ENCODE measurements at regions not wholly inside any gene's neighbourhood (a gene's known extent, or its start where the extent isn't known, plus 50 kb on each side); places are given as distances from the start of the nearest gene placed in this dataset.

DNA sequence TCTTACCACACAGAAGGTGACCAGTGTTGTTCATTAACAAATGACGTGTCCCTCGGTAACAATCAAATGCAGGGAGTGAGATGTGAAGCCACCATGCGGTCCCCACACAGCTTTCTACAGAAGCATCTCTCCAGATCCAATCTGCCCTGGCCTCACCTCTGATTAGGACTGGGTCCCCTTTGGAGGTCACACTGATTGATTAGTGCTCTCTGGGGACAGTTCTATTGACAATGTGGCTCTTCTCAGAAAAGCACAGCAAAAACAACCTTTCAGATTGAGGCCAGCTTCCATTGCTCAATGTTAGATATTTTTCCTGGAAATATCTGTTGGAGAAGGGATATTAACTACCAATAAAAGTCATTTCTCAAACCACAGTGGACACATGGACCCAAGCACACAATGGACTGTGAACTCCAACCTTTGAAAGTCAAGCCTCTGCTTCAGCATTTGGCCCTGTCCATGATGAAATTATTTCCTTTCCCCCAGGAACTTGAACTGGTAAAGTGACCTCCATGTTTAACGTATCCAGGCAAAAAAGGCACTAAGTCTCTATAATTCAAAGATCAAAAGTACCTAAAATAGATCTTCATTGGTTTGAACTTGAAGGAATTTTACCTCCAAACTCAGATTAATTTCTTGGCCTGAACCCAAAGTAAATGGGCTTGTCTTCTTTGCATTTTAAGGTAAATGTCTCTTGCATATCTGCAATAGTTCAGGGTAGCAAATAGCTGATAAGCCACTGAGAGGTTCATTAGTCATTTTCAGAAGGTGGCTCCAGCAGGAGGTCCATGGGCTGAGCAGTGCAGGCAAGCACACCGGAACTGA is 118.5 kb downstream of the FOXA2 start:
- no peak for DNase-seq

DNA sequence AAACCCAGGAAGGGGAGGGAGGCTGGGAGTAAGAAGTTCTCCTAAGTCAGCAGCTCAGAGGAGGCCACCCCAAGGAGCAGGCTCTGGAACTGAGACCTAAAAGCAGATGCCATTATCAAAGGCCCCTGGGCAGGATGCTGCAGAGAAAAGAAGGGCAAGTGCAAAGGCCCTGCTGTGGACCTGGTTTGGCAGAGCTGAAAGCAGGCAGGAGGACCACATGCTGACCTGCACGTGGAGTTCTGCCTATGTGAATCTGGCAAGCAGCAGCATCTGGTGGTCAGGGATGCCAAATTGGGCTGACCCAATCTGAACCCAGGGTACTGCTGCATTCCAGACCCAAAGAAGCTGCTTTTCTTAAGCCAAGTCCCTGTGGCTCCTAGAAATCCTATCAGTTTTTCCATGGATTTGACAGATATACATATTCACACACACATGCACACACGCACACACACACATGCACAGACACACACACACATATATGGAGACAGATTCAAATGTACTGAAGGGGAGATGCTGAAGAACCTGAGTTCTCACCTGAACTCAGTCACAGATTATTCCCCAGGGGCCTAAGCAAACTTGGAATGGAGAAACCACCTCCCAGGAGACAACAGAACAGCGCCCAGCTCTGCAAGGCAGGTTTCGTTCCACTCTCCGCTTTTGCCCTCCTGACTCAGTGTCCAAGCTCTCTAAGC is 119.9 kb downstream of the FOXA2 start:
- DNase-seq = no peak

DNA sequence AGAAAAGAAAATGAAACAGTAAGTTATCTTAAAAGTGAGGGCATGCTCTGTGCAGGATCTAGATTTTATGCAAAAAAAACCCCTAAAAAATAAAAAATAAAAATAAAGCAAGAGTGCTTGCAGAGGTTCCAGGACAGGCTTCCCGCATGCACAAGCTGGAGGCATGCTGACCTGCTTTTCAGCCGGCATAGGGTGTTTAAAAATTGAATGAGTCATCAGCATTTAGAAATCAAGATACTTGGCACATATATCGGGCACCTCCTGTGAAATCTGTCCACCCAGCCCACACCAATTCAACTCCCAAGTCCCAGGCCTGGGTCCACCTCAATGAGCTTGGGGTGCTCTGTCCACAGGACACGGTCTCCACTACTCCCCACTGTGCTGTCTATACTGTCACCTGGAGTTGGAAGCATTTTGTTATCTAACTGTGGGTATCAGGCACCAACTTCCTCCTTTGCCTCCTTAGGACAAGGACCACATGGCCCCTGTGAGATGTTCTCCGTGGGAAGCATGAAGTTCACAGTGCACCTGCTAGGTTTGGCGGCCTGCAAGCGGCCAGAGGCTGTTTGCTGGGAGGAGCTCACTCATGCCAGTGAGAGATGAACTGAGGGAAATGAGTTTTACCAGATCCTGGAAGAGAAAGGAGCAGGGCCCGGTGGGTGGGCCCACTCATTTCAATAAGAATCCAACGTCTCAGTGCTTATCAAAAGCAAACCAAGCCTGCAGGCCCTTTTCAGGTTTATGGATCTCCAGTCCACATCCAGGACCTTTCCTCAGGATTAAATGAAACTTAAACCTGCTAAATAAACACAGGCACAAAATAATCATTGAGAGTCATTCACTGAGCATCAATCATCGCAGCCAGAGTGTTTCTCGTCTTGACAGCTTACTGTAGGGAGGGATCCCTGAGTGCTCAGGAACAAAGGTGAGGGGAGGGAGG is 121.1 kb downstream of the FOXA2 start:
- no peak for DNase-seq

DNA sequence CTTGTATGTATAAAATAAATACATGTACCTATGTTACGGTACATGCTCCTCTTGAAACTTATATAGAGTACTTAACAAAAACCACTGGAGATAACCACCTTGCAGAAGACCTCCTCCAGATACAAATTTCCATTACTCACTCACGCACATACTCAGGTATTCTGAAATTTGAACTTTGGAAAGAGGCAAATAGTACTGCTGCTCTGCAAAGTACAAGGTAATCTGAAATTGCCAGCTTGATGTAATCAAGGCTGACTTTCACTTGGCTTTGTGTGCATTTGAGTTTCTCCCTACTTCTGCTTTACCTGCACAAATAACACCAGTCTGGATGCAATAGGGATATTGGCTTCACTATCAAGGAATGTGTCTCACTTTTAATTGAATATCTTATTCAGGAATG is 123.6 kb downstream of the FOXA2 start:
- DNase-seq = no peak

DNA sequence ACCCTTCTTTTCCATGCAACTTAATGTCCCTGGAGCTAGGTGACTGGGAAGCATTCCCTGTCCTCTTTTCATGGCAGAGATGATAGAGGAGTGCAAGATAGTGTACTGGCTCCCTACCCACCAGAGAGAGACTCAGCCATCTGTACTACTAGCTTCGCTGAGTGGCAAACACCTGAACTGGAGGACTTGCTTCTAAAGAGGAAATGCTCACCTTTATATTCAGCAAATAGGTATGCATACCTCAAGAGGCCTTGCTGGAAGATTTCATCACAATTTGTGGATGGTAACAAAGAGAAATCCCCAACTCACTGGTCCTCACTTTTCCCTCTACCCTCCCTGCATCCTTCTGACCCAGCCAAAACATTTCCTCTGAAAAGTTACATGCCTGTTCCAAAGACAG is 124.1 kb downstream of the FOXA2 start:
- DNase-seq = no peak

DNA sequence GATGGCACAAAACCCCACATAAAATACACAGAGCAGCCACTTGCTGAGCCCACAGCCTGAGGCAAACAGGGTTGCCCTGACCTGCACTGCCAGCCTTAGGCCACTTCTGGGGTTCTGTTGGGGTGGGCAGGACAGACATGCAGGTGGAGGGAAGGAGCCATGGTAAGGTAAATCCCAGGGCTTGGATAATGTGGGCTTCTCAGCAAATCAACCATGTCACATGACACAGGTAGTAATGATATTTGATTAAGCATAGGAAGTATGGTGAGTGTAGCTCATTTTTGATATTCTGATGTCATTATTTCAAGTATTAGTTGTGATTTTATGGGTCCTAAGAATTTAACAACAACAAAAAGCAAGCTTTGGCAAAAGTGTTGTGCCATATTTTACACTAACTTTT is 124.6 kb downstream of the FOXA2 start:
- DNase-seq = no peak

DNA sequence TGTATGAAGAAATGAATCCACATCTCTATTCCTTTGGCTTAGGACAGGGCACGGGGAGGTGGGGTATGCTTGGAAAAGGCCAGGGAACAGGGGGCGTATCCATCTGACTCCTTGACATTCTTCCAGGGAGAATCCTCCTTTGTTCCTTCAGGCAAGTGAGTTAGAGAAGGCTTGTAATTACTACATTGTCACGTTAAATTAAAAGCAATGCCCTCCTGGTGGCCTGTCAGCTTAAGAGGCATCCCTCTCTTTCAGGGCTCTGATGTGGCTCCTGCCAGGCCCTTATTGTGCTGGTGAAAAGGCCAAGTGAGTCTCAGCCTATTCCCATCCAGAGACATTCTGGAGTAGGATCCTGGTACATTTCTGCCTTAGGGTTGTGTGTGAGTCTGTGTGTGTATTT is 128.3 kb downstream of the FOXA2 start:
- no peak for DNase-seq

DNA sequence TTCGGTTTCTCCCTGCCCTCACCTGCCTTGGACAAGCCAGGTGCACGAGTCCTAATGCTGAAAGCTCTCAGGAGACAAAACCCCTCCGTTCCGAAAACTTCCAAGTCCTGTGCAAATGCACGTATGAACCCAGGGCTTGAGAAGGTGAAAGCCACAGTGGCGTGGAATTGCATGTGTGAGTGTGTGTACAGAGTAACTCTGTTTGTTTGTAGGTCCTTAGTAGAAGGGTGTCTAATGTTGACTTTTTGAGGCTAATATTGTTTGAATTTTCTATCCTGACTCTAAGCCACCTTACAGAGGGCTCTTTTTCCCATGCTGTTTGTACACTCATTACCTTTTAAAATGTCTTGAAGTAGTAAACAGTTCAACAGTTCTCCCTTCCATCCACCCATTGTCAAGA is 129.1 kb downstream of the FOXA2 start:
- DNase-seq = no peak

DNA sequence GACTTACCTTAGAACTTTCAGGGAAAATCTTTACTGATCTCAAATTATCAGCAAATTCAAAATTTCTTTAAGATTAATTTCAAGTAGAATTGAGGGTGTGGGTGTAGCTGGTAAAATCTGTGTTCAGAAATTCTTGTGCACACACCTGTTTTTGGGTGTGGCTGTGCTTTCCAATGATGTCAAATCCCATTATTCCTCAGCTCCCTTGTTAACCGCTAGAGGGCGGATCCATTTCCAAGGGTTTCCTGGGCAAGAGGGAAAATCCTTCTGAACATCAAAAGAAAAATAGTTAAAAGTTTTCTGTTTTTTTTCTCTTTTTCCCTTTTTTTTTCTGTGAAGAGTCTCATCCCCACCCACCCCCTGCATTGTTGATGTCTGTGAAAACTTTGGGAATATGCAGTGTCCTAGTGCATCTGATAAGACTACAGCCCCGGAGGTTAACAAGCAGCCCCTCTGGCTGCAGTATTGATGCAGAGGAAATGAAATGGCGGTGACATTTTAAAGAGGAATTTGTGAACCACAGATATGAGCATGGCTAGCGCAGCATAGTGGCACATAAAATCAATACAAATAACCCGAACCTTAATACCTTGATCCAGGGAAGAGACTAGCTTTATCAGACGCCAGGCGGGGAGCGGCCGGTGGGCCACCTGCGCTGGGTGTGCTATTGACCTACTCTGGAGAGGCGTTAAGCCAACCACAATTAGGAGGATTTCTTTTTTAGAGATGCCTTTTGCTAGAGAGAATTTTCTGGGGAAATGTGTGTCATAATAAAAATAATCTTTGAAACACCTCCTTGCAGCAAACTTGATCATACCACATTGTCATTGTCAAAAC is 130.9 kb downstream of the FOXA2 start:
- peak; percentile 52 for DNase-seq

DNA sequence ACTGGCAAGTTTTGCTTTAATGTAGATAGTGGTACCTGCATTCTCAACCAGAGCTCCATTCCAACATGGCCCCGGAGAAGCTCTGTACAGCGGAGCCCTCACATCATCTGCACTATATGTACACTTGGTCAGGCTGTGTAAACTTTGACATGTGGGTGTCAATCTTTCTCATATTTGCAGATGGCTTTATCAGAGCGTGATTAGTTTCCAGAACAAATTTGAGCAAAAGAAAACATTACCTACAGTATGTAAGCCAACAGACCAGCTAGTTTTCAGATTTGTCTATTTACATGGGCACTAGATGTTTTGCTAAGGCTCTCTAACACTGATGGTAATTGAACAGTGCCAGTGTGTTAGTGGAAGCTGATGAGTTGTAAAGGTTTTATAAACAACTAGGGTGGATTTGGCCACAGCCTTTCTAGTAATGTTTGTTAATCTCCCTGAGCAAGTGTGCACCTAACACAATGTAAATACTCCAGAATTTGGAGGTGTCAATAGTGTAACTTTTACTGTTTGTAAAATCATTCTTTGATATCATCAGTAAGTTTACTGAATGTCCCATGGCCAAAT is 131.8 kb downstream of the FOXA2 start:
- DNase-seq = no peak

DNA sequence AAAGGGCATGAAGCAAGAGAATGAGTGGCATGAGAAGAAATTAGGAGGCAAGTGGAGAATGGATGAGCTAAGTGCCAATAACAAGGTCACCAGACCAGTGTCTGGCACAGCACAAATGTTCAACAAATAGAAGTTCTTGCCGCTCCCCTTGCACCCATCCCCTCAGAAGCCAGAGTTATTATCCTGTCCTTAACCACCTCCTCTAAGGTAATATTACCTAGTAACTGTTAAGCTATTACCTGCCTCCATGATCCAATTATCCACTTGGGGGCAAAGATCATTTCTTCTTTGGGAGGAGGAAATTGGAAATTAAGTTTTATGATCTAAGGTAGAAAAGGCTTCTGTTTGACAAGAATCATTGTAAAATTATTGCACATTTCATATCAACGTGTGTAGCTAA is 133.8 kb downstream of the FOXA2 start:
- DNase-seq = no peak

DNA sequence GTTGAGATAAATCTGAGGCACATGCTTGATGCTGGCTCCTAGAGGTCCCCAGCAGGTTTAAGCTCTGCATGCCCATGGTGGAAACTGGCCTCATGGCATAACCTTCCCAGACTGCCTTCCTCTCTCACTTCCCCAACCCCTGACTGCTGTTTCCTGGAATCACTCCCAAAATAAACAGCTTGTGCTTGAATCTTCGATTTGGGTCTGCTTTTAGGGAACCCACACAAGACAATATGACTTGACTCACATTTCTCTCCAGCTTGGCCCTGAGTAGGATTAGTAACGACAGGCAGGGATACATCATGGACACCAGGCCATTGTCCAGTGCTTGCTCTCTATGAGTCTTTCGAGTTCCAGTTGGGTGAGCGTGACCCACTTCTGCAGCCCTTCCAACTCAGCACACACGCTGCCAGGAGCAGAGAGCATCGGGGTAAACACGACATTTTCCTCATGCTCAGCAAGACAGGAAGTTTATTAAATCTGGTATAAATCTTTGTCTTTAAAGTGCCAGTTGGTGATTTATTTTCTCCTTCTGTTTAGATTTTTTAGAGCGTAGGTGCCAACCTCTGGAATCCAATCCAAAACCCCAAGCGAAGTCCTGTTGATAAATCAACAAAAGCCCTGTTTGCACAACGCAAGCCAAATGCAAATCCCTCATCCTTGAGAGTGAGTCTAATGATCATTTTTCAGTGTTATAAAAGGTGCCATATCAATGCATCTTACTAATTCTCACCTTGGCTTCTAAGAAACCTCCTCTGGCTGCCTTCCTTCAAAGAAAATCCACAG is 135.0 kb downstream of the FOXA2 start:
- DNase-seq = no peak

DNA sequence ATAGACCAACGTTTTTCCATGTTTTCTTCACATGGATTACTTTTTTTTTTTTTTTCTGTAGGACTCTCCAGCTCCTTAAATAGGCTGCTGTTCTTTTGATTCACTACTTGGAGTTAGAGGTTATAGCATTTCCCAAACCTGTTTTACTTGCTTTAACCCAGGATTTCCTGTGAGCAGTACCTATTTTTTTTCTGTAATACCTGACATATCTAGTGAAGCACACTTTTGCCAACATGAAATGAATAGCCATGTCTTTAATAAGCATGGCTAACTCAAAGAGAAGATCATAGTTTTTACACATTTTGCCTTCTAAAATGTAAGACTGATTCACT is 137.0 kb downstream of the FOXA2 start:
- DNase-seq = no peak

DNA sequence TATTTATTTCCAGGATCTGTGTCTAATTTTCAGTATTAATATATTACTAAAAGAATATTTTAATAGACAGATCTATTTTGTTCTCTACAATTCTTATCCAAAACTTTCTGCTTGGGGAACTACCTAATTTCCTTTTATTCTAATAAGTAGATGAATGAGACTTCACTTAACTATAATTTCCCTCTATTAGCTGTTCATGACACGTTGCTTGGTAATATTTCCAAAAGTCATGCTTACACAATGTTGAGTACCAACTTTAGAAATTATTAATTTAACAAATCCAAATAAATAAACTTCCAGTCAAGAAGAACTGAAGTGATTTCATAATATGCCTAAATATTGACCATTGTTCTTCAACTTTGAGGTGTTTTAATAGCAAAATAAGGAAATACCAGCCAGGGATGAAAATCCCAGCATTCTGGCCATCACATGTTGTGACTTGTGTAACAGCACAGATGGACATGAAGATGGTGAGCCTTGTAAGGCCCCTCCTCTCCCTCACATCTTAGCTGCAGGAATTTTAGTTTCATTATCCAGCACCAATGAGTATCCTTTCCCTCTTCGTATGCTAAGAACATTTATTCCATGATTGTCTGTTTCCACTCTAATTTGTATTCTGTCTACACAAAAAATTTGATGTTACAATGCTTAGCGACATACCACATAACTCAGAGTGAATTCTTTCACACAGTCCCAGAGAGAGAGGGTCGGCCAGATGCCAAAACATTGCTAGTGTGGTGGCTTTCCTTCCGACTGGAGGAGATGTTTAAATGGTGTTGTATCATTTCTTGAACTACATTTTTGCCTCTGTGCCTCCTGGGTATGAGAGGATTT is 137.5 kb downstream of the FOXA2 start:
- DNase-seq = no peak

DNA sequence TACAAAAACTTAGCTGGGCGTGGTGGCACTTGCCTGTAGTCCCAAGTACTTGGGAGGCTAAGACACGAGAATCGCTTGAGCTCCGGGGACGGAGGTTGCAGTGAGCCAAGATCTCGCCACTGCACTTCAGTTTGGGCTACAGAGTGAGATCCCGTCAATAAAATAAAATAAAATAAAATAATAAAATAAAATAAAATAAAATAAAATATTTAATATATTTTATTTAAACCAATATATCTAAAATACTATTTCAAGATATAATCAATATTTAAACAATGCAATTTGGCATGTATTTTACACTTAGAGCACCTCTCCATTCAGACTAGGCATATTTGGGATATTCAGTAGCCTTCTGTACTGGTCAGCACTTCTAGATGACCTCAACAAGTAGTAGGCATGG is 142.1 kb downstream of the FOXA2 start:
- no peak for DNase-seq

DNA sequence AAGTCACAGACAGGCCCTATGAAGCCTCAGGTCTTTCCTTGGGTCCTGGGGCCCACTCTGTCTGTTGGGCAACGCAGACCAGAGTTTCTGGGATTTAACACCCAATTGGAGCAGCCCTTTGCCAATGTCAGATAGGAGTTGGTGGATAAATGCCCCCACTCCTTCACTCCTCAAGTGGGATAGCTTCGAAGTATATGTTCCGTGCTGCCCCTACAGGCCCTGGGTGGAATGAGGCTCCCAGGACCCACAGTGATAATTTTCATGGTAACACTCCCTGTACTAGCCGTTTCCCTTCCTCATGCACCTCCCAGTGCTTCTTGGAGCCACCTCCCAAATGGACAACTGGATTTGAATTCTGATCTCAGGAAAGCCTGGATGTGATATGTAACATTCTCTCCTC is 145.4 kb downstream of the FOXA2 start:
- no peak for DNase-seq

DNA sequence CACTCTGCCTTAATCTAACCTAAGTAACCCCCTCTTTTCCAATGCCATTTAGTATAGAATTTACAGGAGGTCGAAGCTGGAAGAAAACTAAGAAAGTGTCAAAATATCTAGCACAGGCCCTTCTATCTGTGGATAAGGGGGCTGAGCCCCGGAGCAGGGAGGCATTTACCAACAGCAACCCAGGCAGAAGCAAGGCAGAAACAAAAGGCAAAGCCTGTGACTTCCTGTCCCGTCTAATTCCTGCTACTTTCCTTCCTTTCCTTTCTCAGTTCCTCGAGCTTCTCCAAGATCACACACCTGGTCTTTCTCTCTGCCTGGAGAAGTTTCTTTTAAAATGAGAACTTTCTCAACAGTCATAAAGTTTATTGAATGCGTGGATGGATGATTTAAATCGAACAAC is 146.0 kb downstream of the FOXA2 start:
- DNase-seq = no peak

DNA sequence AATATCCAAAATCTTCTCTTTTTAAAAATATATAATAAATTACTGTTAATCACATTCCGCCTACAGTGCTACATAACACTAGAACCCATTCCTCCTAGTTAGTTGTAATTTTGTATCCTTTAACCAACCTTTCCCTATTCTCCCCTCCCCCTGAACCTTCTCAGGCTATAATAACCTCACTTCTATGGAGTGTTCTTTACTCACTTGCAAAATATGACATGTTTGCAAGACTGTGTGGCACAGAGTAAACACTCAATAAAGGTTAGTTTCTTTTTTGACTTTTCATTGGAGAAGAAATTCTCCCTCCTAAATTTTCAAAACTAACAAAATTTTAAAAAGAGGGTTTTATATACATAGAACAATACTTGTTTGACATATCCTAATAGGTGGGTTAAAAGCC is 147.0 kb downstream of the FOXA2 start:
- DNase-seq = no peak

DNA sequence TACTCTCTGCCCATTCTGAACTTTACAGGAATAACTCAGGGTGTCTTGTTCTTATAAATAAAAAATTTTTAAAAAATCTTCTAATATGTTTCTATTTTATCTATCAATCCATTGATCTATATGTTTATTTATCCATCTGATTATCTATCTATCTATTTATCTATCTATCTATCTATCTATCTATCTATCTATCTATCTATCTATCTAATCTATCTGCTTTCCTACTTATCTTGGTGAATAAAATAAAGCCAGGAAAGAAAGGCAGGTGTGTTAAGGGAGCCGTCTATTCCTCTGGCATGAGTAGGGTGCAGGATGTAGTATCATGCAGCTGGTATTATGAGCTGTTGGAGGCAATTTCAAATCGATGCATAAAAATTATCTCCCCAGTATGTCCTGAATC is 153.0 kb downstream of the FOXA2 start:
- DNase-seq = no peak

DNA sequence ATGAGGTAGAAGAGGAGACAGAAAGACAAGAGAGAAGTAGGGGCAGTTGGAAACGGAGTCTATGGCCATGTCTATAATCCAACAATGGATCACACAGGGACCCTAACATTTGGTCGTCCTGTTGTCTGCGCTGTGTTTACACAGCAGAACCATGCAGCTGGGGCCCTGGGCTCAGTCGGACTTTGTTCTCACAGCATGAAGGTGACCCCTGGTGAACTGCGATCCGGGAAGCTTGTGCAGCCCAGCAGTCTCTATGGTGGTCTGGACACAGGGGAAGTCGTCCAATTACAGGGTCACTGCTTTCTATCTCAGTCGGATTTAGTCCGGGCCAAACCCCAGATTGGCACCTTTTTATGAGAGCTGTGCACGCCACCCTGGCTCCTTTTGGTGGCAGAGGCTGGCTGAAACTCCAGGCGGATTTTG is 153.6 kb downstream of the FOXA2 start:
- no peak for DNase-seq

Data from dermis blood vessel endothelial cell (primary cell).